ENCODE measurements at regions not wholly inside any gene's neighbourhood (a gene's known extent, or its start where the extent isn't known, plus 50 kb on each side); places are given as distances from the start of the nearest gene placed in this dataset.

DNA sequence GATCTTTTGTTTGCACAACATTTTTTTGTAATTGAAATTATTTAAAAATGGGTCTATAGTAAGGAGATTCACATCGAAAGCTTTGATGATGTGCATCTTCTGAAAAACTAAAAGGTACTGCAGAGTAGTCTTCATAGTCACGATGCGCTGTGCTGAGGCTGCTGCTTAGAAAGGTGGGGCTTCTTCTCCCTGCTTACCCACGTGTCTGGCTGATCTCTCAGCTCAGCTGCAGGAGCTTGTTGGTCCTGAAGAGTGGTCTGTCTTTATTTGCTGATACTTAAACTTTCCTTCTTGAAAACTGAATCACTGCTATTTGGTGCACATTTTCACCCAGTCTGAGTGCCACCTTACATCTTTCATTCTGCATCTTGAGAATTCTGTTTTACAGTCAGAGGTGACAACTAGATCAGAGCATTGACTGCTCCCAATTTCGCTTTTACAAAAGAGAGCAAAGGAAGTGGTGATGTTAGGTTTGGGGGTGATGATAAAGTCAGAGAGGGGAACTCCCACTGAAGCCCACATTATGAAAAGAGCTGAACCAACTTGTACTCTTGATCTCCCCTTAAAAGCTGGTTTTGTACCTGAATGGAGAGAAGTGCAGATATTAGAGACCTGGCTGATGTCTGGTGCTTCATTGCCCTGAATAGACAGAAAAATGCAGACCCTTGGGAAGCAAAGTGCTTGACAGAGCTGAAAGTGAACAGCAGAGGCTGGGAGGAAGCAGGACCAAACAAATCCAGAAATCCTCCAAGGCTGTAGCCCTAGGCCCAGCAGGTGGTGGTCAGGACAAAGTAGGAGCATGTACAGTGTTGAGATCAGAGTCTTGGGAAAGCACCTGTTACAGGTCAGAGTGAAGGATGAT is 984.5 kb downstream of the TSN start:
- POLR2A ChIA-PET = no interaction called here

DNA sequence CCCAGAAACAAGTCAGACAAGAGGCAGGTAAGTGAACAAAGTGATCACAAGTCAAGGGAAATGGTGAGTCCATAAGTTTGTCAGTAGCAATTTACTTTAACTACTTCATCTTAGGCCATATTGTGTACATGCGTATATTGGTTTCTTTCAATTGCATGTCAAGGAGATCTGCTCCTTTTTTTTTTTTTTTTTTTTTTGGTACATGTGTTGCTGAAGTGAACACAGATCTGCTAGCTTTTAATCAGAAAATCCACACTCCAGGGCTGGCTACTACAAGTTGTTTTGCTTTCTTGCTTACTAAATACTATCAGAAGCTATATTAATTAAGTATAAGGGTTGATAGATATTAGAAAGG is 985.1 kb downstream of the TSN start:
- H3K9me3 ChIP-seq (ENCODE audit: control insufficient read depth, insufficient read depth, low read length) = peaks cover 4% of the 10 kb centered on the region; the same call in 1 of the 2 replicates
- H3K27ac ChIP-seq (ENCODE audit: low read depth, low read length) = no peak overlapping the region
- no peak overlapping the region for H3K4me3 ChIP-seq (ENCODE audit: low read depth, low read length)
- POLR2A ChIA-PET = no interaction called here
- no peak for DNase-seq (ENCODE audit: low read depth, low spot score)
- no peaks in the 10 kb centered on the region for H3K27me3 ChIP-seq (ENCODE audit: control insufficient read depth, insufficient read depth, low read length)
- CTCF ChIA-PET = no interaction called here
- TF ChIP-seq, protein P1, sequence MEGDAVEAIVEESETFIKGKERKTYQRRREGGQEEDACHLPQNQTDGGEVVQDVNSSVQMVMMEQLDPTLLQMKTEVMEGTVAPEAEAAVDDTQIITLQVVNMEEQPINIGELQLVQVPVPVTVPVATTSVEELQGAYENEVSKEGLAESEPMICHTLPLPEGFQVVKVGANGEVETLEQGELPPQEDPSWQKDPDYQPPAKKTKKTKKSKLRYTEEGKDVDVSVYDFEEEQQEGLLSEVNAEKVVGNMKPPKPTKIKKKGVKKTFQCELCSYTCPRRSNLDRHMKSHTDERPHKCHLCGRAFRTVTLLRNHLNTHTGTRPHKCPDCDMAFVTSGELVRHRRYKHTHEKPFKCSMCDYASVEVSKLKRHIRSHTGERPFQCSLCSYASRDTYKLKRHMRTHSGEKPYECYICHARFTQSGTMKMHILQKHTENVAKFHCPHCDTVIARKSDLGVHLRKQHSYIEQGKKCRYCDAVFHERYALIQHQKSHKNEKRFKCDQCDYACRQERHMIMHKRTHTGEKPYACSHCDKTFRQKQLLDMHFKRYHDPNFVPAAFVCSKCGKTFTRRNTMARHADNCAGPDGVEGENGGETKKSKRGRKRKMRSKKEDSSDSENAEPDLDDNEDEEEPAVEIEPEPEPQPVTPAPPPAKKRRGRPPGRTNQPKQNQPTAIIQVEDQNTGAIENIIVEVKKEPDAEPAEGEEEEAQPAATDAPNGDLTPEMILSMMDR (IDR thresholded peaks at IDR 0.05; ENCODE audit: low read depth, low read length) = no peak

More for the DNA sequence above, 984.5 kb downstream of the TSN start:
- CTCF ChIA-PET = interaction anchor here (0.6 kb wide), 1 partner anchor 45 kb away, joined by 3 read pairs; no protein-coding TSS in a partner anchor
- Histone ChIP-seq H3K9me3 (ENCODE audit: control insufficient read depth, insufficient read depth, low read length) (peaks cover 4% of the 10 kb centered on the region; the same call in 1 of the 2 replicates), H3K27ac (ENCODE audit: low read depth, low read length) (no peak overlapping the region), H3K4me3 (ENCODE audit: low read depth, low read length) (no peak overlapping the region), H3K27me3 (ENCODE audit: control insufficient read depth, insufficient read depth, low read length) (no peaks in the 10 kb centered on the region)
- TF ChIP-seq, protein P1 (IDR thresholded peaks at IDR 0.05; ENCODE audit: low read depth, low read length) = no peak
- no peak for DNase-seq (ENCODE audit: low read depth, low spot score)

DNA sequence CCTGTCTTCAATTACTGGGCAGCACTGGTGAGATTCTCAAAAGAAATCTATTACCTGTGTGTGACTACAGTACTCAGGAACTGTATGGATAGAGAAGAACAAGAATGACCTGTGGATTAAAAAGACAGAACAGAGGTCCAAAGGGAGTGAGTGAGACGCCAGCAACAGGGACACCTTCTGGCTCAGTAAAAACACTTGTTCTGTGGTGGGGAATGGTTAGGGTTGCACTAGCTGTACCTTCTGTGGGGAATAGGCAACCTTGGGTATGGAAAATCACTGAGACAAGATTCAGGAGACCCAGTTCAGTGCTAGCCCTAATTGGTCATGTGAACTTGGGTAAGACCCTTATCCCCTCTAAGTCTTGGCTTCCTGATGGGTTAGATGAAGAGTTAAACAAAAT is 986.0 kb downstream of the TSN start:
- DNase-seq (ENCODE audit: low read depth, low spot score) = no peak
- H3K27ac ChIP-seq (ENCODE audit: low read depth, low read length) = no peak overlapping the region
- no peak overlapping the region for H3K4me3 ChIP-seq (ENCODE audit: low read depth, low read length)
- ChIA-PET POLR2A (no interaction called here), CTCF (no interaction called here)
- no peaks in the 10 kb centered on the region for H3K27me3 ChIP-seq (ENCODE audit: control insufficient read depth, insufficient read depth, low read length)
- peaks cover 4% of the 10 kb centered on the region; the same call in 1 of the 2 replicates for H3K9me3 ChIP-seq (ENCODE audit: control insufficient read depth, insufficient read depth, low read length)
- TF ChIP-seq, protein P1 (IDR thresholded peaks at IDR 0.05; ENCODE audit: low read depth, low read length) = no peak

DNA sequence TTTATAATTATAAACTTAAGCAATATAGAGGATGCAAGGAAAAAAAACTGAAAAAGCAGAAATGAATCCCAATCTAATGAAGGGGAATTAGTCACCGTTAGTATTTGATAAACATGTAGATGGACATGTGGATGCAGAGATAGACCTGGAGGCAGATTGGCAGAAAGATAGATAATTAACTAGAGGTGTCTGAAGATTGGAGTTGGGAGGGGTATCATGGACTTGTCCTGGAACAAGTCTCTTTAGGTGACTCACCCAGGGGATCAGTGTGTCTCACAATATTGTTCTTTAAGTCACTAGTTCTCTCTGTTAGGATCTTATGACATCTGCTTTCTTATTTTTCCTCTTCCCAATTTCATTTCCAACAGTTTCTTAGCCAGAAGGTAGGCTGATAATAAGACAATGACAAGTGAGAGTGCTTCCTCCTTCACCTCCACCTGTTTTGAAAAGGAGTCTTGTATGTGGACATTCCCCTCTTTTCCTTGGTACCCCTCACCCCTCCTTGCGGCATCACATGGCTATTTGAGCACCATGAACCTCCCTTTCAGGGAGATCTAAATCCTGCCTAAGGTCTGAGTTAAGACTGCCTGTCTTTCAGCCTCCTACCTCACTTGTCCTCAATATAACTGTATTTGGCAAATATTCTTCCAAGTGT is 987.7 kb downstream of the TSN start:
- no peak for DNase-seq (ENCODE audit: low read depth, low spot score)
- Histone ChIP-seq H3K27ac (ENCODE audit: low read depth, low read length) (no peak overlapping the region), H3K9me3 (ENCODE audit: control insufficient read depth, insufficient read depth, low read length) (peaks cover 4% of the 10 kb centered on the region; the same call in 1 of the 2 replicates), H3K4me3 (ENCODE audit: low read depth, low read length) (no peak overlapping the region), H3K27me3 (ENCODE audit: control insufficient read depth, insufficient read depth, low read length) (no peaks in the 10 kb centered on the region)
- TF ChIP-seq, protein P1 (IDR thresholded peaks at IDR 0.05; ENCODE audit: low read depth, low read length) = no peak
- POLR2A ChIA-PET = no interaction called here
- CTCF ChIA-PET = no interaction called here

DNA sequence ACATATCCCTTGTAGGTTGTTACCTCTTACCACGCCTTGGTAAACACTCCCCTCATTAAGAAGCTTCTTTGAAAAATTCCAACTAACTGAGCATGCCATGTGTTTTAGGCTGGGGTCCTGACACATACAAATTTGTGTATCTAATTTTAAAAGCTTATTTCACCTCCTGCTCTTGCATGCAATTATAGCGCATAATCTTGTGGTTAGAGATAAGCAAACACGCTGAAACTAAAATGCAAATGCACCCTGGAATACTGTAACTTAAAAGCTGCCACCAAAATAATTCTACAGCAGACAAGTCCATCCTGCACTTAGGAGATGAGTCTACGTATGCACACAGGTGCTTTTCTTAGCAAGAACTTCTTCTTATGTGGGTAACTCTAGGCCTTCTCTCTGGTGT is 990.2 kb downstream of the TSN start:
- TF ChIP-seq, protein P1 (IDR thresholded peaks at IDR 0.05; ENCODE audit: low read depth, low read length) = no peak
- ChIA-PET CTCF (no interaction called here), POLR2A (no interaction called here)
- Histone ChIP-seq H3K4me3 (ENCODE audit: low read depth, low read length) (no peak overlapping the region), H3K9me3 (ENCODE audit: control insufficient read depth, insufficient read depth, low read length) (no peaks in the 10 kb centered on the region; the same call in 1 of the 2 replicates), H3K27me3 (ENCODE audit: control insufficient read depth, insufficient read depth, low read length) (no peaks in the 10 kb centered on the region), H3K27ac (ENCODE audit: low read depth, low read length) (no peak overlapping the region)
- no peak for DNase-seq (ENCODE audit: low read depth, low spot score)
